ENCODE measurements at regions not wholly inside any gene's neighbourhood (a gene's known extent, or its start where the extent isn't known, plus 50 kb on each side); places are given as distances from the start of the nearest gene placed in this dataset.

DNA sequence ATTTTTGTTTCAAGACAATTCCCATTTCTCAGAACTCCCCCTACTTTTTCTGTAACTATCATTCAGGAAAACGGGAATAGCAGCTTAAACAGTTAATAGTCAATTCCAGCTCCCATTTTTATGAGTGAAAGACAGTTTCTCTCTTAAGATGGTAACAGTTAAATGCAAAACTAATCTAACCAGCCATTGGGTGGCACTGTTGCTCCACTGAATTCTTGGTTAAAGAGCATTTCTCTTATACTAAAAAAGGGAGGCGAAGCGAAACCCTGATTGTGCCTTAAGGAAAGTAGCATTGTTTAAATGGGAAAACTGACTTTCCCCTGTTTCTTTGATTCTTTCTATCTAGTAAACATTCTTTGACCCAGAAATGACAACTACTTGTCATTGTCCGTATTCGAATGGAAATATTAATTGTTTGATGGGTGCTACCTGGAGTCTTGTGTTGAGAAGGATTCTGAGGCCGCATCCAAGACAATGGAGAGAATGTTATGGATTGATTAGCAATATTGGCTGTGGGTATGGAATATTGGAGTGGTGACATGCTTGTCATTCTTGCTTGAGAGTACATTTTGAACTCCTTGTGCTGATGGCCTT is 507.8 kb downstream of the MAT2B start:
- DNase-seq: peak; percentile 65
- no peaks in the 10 kb centered on the region for H3K36me3 ChIP-seq
- peak; percentile 75 for TF ChIP-seq CTCF (IDR thresholded peaks at IDR 0.05; ENCODE audit: low read depth, low read length)
- no peak overlapping the region for H3K4me3 ChIP-seq (ENCODE audit: low read depth, low read length)
- no peaks in the 10 kb centered on the region for H3K27me3 ChIP-seq
- H3K4me1 ChIP-seq: no peaks in the 10 kb centered on the region
- H3K9me3 ChIP-seq: no peaks in the 10 kb centered on the region

- Histone ChIP-seq H3K4me1 (no peaks in the 10 kb centered on the region), H3K27me3 (no peaks in the 10 kb centered on the region), H3K36me3 (no peaks in the 10 kb centered on the region), H3K9me3 (no peaks in the 10 kb centered on the region), H3K4me3 (ENCODE audit: low read depth, low read length) (no peak overlapping the region)
- no peak for TF ChIP-seq CTCF (IDR thresholded peaks at IDR 0.05; ENCODE audit: low read depth, low read length)
- no peak for DNase-seq
Measured at GRCh38 chr5:164020116-164020515, 514.7 kb downstream of the MAT2B start.

DNA sequence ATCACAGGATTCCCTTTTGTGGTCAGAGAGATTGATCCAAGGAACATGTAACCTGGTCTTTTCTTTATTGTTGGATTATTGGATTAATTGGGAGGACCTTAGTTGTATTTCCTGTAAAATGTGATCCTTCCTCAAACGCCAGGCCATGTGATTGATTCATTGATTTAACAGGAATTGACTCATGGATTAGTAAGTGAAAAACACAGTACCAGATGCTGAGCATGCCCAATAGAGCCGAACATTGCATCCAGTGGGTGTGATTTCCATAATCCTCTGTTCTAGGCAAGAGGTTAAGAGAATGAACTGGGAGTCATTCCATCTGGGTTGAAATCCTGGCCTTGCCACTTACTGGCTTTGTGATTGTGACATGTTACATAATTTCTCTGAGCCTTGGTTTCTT is 522.3 kb downstream of the MAT2B start:
- no peaks in the 10 kb centered on the region for H3K9me3 ChIP-seq
- H3K4me3 ChIP-seq (ENCODE audit: low read depth, low read length): no peak overlapping the region
- H3K4me1 ChIP-seq: no peaks in the 10 kb centered on the region
- no peak for TF ChIP-seq CTCF (IDR thresholded peaks at IDR 0.05; ENCODE audit: low read depth, low read length)
- no peak for DNase-seq
- no peaks in the 10 kb centered on the region for H3K36me3 ChIP-seq
- no peaks in the 10 kb centered on the region for H3K27me3 ChIP-seq

GRCh38 chr5:164038128-164038783 is 532.8 kb downstream of the MAT2B start:
- Histone ChIP-seq H3K4me3 (ENCODE audit: low read depth, low read length) (no peak overlapping the region), H3K4me1 (no peaks in the 10 kb centered on the region), H3K27me3 (no peaks in the 10 kb centered on the region), H3K9me3 (no peaks in the 10 kb centered on the region), H3K36me3 (no peaks in the 10 kb centered on the region)
- DNase-seq: no peak
- TF ChIP-seq CTCF (IDR thresholded peaks at IDR 0.05; ENCODE audit: low read depth, low read length): no peak

DNA sequence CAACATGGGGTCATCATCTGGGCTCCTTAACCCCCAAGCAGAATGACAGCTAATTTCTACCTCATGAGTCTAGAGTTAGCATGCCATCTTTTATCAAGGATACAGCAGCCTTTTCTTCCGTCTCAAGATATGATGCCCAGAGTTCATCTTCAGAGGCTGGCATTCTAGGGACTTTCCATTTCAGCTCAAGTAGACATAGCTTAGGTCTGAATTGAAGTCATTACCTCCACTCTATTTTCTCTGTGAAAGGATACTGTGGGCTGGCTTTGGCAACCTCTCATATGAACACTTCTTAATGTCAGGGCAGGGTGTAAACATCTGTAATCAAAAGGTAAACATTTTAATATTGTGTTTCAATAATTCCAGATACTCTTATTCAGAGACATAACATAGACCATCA is 535.7 kb downstream of the MAT2B start:
- H3K4me3 ChIP-seq (ENCODE audit: low read depth, low read length): no peak overlapping the region
- H3K9me3 ChIP-seq: no peaks in the 10 kb centered on the region
- no peaks in the 10 kb centered on the region for H3K27me3 ChIP-seq
- H3K36me3 ChIP-seq: no peaks in the 10 kb centered on the region
- TF ChIP-seq CTCF (IDR thresholded peaks at IDR 0.05; ENCODE audit: low read depth, low read length): no peak
- H3K4me1 ChIP-seq: no peaks in the 10 kb centered on the region
- DNase-seq: no peak

DNA sequence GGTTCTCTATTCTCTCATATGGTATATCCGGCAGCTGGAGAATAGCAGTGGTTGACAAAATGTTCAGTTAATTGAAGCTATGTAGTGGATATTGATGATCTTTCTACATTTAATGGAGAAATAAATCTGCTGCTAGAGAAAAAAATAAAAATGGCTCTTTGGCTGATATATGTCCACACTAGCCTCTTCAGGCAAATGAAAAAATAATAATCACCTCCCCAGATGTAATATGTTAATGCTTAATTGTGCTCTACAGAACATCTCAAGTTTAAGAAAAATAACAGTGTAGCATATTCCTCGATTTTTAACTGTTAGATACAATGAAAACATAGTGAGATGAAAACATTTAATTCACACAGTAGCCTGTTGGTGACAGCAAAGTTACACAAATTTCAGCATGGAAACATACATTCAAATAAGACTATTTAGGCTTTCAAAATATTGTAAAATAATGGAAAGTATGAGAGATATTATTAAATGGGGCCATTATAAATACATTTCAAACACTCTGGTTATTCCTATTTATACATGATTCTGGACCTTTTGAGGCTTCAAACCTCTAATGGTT is 543.0 kb downstream of the MAT2B start:
- Histone ChIP-seq H3K27me3 (no peaks in the 10 kb centered on the region), H3K4me1 (peaks cover 2% of the 10 kb centered on the region; the same call in 1 of the 2 replicates), H3K4me3 (ENCODE audit: low read depth, low read length) (no peak overlapping the region), H3K9me3 (no peaks in the 10 kb centered on the region), H3K36me3 (no peaks in the 10 kb centered on the region)
- TF ChIP-seq CTCF (IDR thresholded peaks at IDR 0.05; ENCODE audit: low read depth, low read length): peak; percentile 30
- no peak for DNase-seq

Data from BE2C (cell line).